GM23338 (cell line): ENCODE measurements at regions not wholly inside any gene's neighbourhood (a gene's known extent, or its start where the extent isn't known, plus 50 kb on each side); places are given as distances from the start of the nearest gene placed in this dataset.
A peak's percentile ranks its signal among the peaks of the same experiment; 100 is the strongest.

Source experiments
- CREB1 ChIP-seq: fragments of 250-450 bp; sonication (Bioruptor Pico); IDR thresholded peaks from 2 replicates; pipeline ENCODE4 v1.5.0; 2020; ENCODE audit warnings: low read depth, mild to moderate bottlenecking, moderate library complexity
- EZH2 ChIP-seq: fragments of 200-600 bp; sonication (generic); IDR thresholded peaks from one replicate; pipeline ENCODE4 v1.8.0; 2017; ENCODE audit warnings: antibody characterized with exemption, mild to moderate bottlenecking, low read depth; ENCODE audit not compliant: unreplicated experiment
- EZH2phosphoT487 ChIP-seq: fragments of 200-600 bp; sonication (generic); IDR thresholded peaks from one replicate; pipeline ENCODE4 v1.8.1; 2018; ENCODE audit warnings: antibody characterized with exemption; ENCODE audit not compliant: unreplicated experiment
- NANOG ChIP-seq: IDR thresholded peaks from 2 replicates; pipeline ENCODE4 v1.6.1; 2016; ENCODE audit warnings: antibody characterized with exemption, borderline replicate concordance
- POLR2AphosphoS5 ChIP-seq: IDR thresholded peaks from 2 replicates; pipeline ENCODE4 v1.6.1; 2016; ENCODE audit warnings: antibody characterized with exemption, low read depth
- ZNF331 ChIP-seq: fragments of 250-450 bp; sonication (Bioruptor Pico); IDR thresholded peaks from 2 replicates; pipeline ENCODE4 v1.5.0; 2020; ENCODE audit warnings: low read depth, mild to moderate bottlenecking, moderate library complexity
- TF ChIP-seq, protein P1 (sequence below), 2 experiments: fragments of 200-600 bp in 1 of 2; sonication (generic) in 1 of 2; conservative IDR thresholded peaks; 2 replicates each; pipeline versions ENCODE4 v1.5.1 to v1.6.1; 2016 to 2017; ENCODE audit warnings: antibody characterized with exemption in 2 of 2, low read depth in 2 of 2, mild to moderate bottlenecking in 2 of 2, moderate library complexity in 1 of 2
- TF ChIP-seq, protein P2 (sequence below): IDR thresholded peaks from one replicate; pipeline ENCODE4 v1.6.1; 2018; ENCODE audit warnings: antibody characterized with exemption; ENCODE audit not compliant: unreplicated experiment

DNA sequence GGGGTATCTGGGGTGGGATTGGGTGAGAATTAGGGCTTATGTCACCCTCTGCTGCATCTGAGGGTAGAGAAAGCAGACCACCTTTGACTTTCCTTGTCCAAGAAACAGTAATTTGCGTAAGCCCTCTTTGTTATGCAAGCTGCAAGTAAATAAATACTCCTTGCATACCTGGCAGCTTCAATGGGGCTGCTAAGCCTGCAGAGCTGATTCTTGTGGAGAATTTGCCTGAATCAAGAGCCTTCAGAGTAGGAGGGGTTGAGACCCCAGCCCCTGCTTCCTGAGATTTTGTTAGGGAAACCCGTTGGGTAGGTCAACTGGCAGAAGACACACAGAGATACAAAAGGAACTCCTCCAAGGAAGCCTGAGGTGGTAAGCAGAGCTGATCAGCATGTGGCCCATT lies 515.1 kb downstream of the DMAC1 start:
- TF ChIP-seq EZH2 (no peak), EZH2phosphoT487 (no peak), POLR2AphosphoS5 (no peak), CREB1 (CRISPR knock-in tag) (peak; percentile 40; the same call in 1 of the 2 replicates), ZNF331 (CRISPR knock-in tag) (no peak), NANOG (no peak)
- TF ChIP-seq, protein P1, sequence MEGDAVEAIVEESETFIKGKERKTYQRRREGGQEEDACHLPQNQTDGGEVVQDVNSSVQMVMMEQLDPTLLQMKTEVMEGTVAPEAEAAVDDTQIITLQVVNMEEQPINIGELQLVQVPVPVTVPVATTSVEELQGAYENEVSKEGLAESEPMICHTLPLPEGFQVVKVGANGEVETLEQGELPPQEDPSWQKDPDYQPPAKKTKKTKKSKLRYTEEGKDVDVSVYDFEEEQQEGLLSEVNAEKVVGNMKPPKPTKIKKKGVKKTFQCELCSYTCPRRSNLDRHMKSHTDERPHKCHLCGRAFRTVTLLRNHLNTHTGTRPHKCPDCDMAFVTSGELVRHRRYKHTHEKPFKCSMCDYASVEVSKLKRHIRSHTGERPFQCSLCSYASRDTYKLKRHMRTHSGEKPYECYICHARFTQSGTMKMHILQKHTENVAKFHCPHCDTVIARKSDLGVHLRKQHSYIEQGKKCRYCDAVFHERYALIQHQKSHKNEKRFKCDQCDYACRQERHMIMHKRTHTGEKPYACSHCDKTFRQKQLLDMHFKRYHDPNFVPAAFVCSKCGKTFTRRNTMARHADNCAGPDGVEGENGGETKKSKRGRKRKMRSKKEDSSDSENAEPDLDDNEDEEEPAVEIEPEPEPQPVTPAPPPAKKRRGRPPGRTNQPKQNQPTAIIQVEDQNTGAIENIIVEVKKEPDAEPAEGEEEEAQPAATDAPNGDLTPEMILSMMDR (conservative IDR thresholded peaks at IDR 0.05; ENCODE audit: low read depth in 2 of 2) = no peak
- TF ChIP-seq, protein P2, sequence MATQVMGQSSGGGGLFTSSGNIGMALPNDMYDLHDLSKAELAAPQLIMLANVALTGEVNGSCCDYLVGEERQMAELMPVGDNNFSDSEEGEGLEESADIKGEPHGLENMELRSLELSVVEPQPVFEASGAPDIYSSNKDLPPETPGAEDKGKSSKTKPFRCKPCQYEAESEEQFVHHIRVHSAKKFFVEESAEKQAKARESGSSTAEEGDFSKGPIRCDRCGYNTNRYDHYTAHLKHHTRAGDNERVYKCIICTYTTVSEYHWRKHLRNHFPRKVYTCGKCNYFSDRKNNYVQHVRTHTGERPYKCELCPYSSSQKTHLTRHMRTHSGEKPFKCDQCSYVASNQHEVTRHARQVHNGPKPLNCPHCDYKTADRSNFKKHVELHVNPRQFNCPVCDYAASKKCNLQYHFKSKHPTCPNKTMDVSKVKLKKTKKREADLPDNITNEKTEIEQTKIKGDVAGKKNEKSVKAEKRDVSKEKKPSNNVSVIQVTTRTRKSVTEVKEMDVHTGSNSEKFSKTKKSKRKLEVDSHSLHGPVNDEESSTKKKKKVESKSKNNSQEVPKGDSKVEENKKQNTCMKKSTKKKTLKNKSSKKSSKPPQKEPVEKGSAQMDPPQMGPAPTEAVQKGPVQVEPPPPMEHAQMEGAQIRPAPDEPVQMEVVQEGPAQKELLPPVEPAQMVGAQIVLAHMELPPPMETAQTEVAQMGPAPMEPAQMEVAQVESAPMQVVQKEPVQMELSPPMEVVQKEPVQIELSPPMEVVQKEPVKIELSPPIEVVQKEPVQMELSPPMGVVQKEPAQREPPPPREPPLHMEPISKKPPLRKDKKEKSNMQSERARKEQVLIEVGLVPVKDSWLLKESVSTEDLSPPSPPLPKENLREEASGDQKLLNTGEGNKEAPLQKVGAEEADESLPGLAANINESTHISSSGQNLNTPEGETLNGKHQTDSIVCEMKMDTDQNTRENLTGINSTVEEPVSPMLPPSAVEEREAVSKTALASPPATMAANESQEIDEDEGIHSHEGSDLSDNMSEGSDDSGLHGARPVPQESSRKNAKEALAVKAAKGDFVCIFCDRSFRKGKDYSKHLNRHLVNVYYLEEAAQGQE = no peak
